ENCODE measurements at regions not wholly inside any gene's neighbourhood (a gene's known extent, or its start where the extent isn't known, plus 50 kb on each side); places are given as distances from the start of the nearest gene placed in this dataset.

GRCh38 chr1:63073309-63074306 is 248.8 kb upstream of the FOXD3 start:
- in situ Hi-C loops (cut with HindIII; ENCODE audit: low pct_ligation_motif_present, low sequenced_read_pairs), result no loop called here
- no peaks in the 10 kb centered on the region for H3K36me3 ChIP-seq (replicated peaks)
- TF ChIP-seq, protein P1, sequence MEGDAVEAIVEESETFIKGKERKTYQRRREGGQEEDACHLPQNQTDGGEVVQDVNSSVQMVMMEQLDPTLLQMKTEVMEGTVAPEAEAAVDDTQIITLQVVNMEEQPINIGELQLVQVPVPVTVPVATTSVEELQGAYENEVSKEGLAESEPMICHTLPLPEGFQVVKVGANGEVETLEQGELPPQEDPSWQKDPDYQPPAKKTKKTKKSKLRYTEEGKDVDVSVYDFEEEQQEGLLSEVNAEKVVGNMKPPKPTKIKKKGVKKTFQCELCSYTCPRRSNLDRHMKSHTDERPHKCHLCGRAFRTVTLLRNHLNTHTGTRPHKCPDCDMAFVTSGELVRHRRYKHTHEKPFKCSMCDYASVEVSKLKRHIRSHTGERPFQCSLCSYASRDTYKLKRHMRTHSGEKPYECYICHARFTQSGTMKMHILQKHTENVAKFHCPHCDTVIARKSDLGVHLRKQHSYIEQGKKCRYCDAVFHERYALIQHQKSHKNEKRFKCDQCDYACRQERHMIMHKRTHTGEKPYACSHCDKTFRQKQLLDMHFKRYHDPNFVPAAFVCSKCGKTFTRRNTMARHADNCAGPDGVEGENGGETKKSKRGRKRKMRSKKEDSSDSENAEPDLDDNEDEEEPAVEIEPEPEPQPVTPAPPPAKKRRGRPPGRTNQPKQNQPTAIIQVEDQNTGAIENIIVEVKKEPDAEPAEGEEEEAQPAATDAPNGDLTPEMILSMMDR (IDR thresholded peaks at IDR 0.05; ENCODE audit: low read depth, low read length, missing control alignments), result peak; percentile 56
- peak overlapping the region; percentile 46 for H3K4me3 ChIP-seq (ENCODE audit: low read depth, low read length)
- no peak for DNase-seq
- H3K27ac ChIP-seq, result no peak overlapping the region
- H3K27me3 ChIP-seq (replicated peaks), result peaks cover 27% of the 10 kb centered on the region

- peak overlapping the region; percentile 46 for H3K4me3 ChIP-seq (ENCODE audit: low read depth, low read length)
- TF ChIP-seq, protein P1 (IDR thresholded peaks at IDR 0.05; ENCODE audit: low read depth, low read length, missing control alignments), result no peak
- in situ Hi-C loops (cut with HindIII; ENCODE audit: low pct_ligation_motif_present, low sequenced_read_pairs), result no loop called here
Measured at GRCh38 chr1:63074321-63074720, 248.0 kb upstream of the FOXD3 start.

GRCh38 chr1:63082766-63083165 is 239.6 kb upstream of the FOXD3 start:
- DNase-seq, result no peak
- Histone ChIP-seq H3K27me3 (replicated peaks) (no peaks in the 10 kb centered on the region), H3K4me3 (ENCODE audit: low read depth, low read length) (no peak overlapping the region), H3K36me3 (replicated peaks) (no peaks in the 10 kb centered on the region), H3K27ac (no peak overlapping the region)
- in situ Hi-C loops (cut with HindIII; ENCODE audit: low pct_ligation_motif_present, low sequenced_read_pairs), result no loop called here
- TF ChIP-seq, protein P1 (IDR thresholded peaks at IDR 0.05; ENCODE audit: low read depth, low read length, missing control alignments), result no peak

More at GRCh38 chr1:63074321-63074720, 248.0 kb upstream of the FOXD3 start:
- no peaks in the 10 kb centered on the region for H3K36me3 ChIP-seq (replicated peaks)
- DNase-seq, result no peak
- H3K27ac ChIP-seq, result no peak overlapping the region
- H3K27me3 ChIP-seq (replicated peaks), result peaks cover 27% of the 10 kb centered on the region

- in situ Hi-C loops (cut with HindIII; ENCODE audit: low pct_ligation_motif_present, low sequenced_read_pairs), result no loop called here
- H3K27ac ChIP-seq, result no peak overlapping the region
- peak; percentile 37 for DNase-seq
Measured at GRCh38 chr1:63087966-63088365, 234.4 kb upstream of the FOXD3 start.

DNA sequence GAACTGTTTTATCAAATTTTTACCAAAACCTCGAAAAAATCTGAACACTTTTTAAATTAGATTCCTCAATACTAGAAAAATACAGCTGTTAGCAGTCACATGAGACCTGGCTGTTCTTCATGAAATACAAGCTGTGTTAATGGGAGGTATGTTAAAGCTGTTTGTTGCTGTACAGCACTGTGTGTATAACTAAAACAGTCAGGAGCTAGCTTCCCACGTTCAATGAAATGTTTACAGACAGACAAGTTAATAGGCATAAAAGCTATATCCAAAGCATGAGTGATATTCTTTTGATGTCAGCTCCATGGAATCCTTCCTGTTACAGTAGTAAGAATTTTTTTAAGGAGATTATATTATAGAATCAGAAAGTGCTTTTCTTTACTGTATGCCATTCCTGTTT is 223.2 kb upstream of the FOXD3 start:
- in situ Hi-C loops (cut with HindIII; ENCODE audit: low pct_ligation_motif_present, low sequenced_read_pairs), result no loop called here
- no peak for DNase-seq
- Histone ChIP-seq H3K36me3 (replicated peaks) (no peaks in the 10 kb centered on the region), H3K27ac (no peak overlapping the region), H3K27me3 (replicated peaks) (no peaks in the 10 kb centered on the region), H3K4me3 (ENCODE audit: low read depth, low read length) (no peak overlapping the region)
- TF ChIP-seq, protein P1 (IDR thresholded peaks at IDR 0.05; ENCODE audit: low read depth, low read length, missing control alignments), result no peak

More at GRCh38 chr1:63087966-63088365, 234.4 kb upstream of the FOXD3 start:
- no peaks in the 10 kb centered on the region for H3K27me3 ChIP-seq (replicated peaks)
- H3K4me3 ChIP-seq (ENCODE audit: low read depth, low read length), result no peak overlapping the region
- H3K36me3 ChIP-seq (replicated peaks), result no peaks in the 10 kb centered on the region
- TF ChIP-seq, protein P1 (IDR thresholded peaks at IDR 0.05; ENCODE audit: low read depth, low read length, missing control alignments), result peak; percentile 61
